A549 (cell line): ENCODE measurements at regions not wholly inside any gene's neighbourhood (a gene's known extent, or its start where the extent isn't known, plus 50 kb on each side); places are given as distances from the start of the nearest gene placed in this dataset.

Experiments
- BCL3 ChIP-seq: fragments of >200 bp; sonication (Bioruptor Twin); formaldehyde crosslinking; IDR thresholded peaks from 3 replicates; pipeline ENCODE4 v1.6.1; 2016
- CEBPB ChIP-seq, 2 experiments: fragments of >200 bp in 1 of 2; sonication (Bioruptor Twin) in 1 of 2; formaldehyde crosslinking in 1 of 2; IDR thresholded peaks; 2 replicates each; pipeline ENCODE4 v1.6.1; 2012 to 2016
- CTCF ChIP-seq: fragments of >200 bp; sonication (Bioruptor Twin); formaldehyde crosslinking; IDR thresholded peaks from 3 replicates; pipeline ENCODE4 v1.5.1; 2016
- E2F6 ChIP-seq: IDR thresholded peaks from 2 replicates; pipeline ENCODE4 v1.6.1; 2012; ENCODE audit warnings: low read depth, borderline replicate concordance
- EHMT2 ChIP-seq: fragments of 200-600 bp; sonication (generic); IDR thresholded peaks from 2 replicates; pipeline ENCODE4 v1.6.1; 2016; ENCODE audit warnings: antibody characterized with exemption, low read depth, mild to moderate bottlenecking, moderate library complexity
- FOSL2 ChIP-seq, 2 experiments: fragments of 450-650 bp in 1 of 2; fragments of >200 bp in 1 of 2; sonication (Bioruptor Twin) in 1 of 2; formaldehyde crosslinking; IDR thresholded peaks; 2 replicates each; pipeline versions ENCODE4 v1.5.0 to v1.6.1; 2016 to 2020; ENCODE audit warnings: mild to moderate bottlenecking in 1 of 2, moderate library complexity in 1 of 2
- JUN ChIP-seq, 2 experiments: fragments of >200 bp; sonication (Bioruptor Twin); formaldehyde crosslinking; IDR thresholded peaks; 2 replicates in 1 of 2; 3 replicates in 1 of 2; pipeline ENCODE4 v1.6.1; 2016 to 2017
- MAFK ChIP-seq: fragments of 450-650 bp; IDR thresholded peaks from 2 replicates; pipeline ENCODE4 v1.6.1; 2014; ENCODE audit not compliant: partially characterized antibody
- NFE2L2 ChIP-seq: fragments of 150-350 bp; conservative IDR thresholded peaks from 2 replicates; pipeline ENCODE4 v1.6.1; 2014; ENCODE audit warnings: low read length
- NPAS2 ChIP-seq: fragments of 250-450 bp; sonication (Bioruptor Pico); IDR thresholded peaks from 2 replicates; pipeline ENCODE4 v1.8.0; 2022; ENCODE audit warnings: mild to moderate bottlenecking, moderate library complexity, borderline replicate concordance
- PBX3 ChIP-seq: IDR thresholded peaks from 2 replicates; pipeline ENCODE4 v1.6.1; 2012
- POLR2A ChIP-seq: IDR thresholded peaks from 2 replicates; pipeline ENCODE4 v1.6.1; 2012; ENCODE audit warnings: mild to moderate bottlenecking, low read length
- RAD21 ChIP-seq, 2 experiments: fragments of >200 bp in 1 of 2; sonication (Bioruptor Twin) in 1 of 2; formaldehyde crosslinking in 1 of 2; IDR thresholded peaks in 1 of 2; conservative IDR thresholded peaks in 1 of 2; 2 replicates in 1 of 2; 3 replicates in 1 of 2; pipeline ENCODE4 v1.6.1; 2012 to 2018; ENCODE audit warnings: inconsistent platforms in 1 of 2

- TF ChIP-seq FOSL2 (IDR thresholded peaks at IDR 0.05) (no peak), FOSL2 (CRISPR knock-in tag; IDR thresholded peaks at IDR 0.05) (peak; percentile 33; the same call in 1 of the 2 replicates), NFE2L2 (no peak), RAD21 (conservative IDR thresholded peaks at IDR 0.05 in 1 of 2, IDR thresholded peaks at IDR 0.05 in 1 of 2) (no peak), CTCF (no peak), BCL3 (no peak), POLR2A (no peak), EHMT2 (no peak), PBX3 (no peak), MAFK (no peak), E2F6 (no peak), JUN (IDR thresholded peaks at IDR 0.05) (no peak), CEBPB (IDR thresholded peaks at IDR 0.05) (no peak), NPAS2 (CRISPR knock-in tag) (no peak)
These were observed 1393.1 kb downstream of the EFNA5 start for GRCh38 chr5:106277540-106278096.
